ENCODE measurements at regions not wholly inside any gene's neighbourhood (a gene's known extent, or its start where the extent isn't known, plus 50 kb on each side); places are given as distances from the start of the nearest gene placed in this dataset.

GRCh38 chr10:130470973-130471372 is 334.8 kb downstream of the GLRX3 start:
- H3K27me3 Mint-ChIP-seq: peaks cover 0 to 15% (median 7%) of the 10 kb centered on the region in 5 donors
- CTCF ChIA-PET: no interaction called here

GRCh38 chr10:130471486-130471885 is 335.3 kb downstream of the GLRX3 start:
- no peak for DNase-seq
- Mint-ChIP-seq H3K9me3 (peaks cover 6 to 31% (median 15%) of the 10 kb centered on the region in 11 donors), H3K4me1 (peaks cover 0 to 1% (median 0%) of the 10 kb centered on the region in 7 donors), H3K36me3 (no peaks in the 10 kb centered on the region), H3K4me3 (no peak overlapping the region), H3K27me3 (peaks cover 0 to 17% (median 7%) of the 10 kb centered on the region in 5 donors), H3K27ac (no peak overlapping the region)
- Histone ChIP-seq H3K36me3 (ENCODE audit: control insufficient read depth in 2 of 3, insufficient read depth in 3 of 3, low read length in 3 of 3) (no peaks in the 10 kb centered on the region), H3K4me3 (ENCODE audit: low read length) (no peak overlapping the region), H3K27me3 (ENCODE audit: control insufficient read depth in 2 of 2, insufficient read depth in 2 of 2, low read length in 2 of 2) (no peaks in the 10 kb centered on the region), H3K27ac (ENCODE audit: low read depth, low read length) (no peak overlapping the region), H3K4me1 (ENCODE audit: control insufficient read depth in 2 of 2, insufficient read depth in 2 of 2, low read length in 2 of 2) (no peaks in the 10 kb centered on the region), H3K9me3 (ENCODE audit: control insufficient read depth in 2 of 3, low read length in 3 of 3) (peaks cover 0 to 12% (median 0%) of the 10 kb centered on the region in 3 experiments)
- ChIA-PET POLR2A (no interaction called here), CTCF (no interaction called here)
- intact Hi-C loops (cut with micrococcal nuclease): no loop called here
- ATAC-seq: no peak

More at GRCh38 chr10:130470973-130471372, 334.8 kb downstream of the GLRX3 start:
- POLR2A ChIA-PET: no interaction called here
- Histone ChIP-seq H3K27me3 (ENCODE audit: control insufficient read depth in 2 of 2, insufficient read depth in 2 of 2, low read length in 2 of 2) (no peaks in the 10 kb centered on the region), H3K4me3 (ENCODE audit: low read length) (no peak overlapping the region), H3K27ac (ENCODE audit: low read depth, low read length) (no peak overlapping the region), H3K9me3 (ENCODE audit: control insufficient read depth in 2 of 3, low read length in 3 of 3) (peaks cover 0 to 12% (median 0%) of the 10 kb centered on the region in 3 experiments), H3K4me1 (ENCODE audit: control insufficient read depth in 2 of 2, insufficient read depth in 2 of 2, low read length in 2 of 2) (no peaks in the 10 kb centered on the region), H3K36me3 (ENCODE audit: control insufficient read depth in 2 of 3, insufficient read depth in 3 of 3, low read length in 3 of 3) (no peaks in the 10 kb centered on the region)
- intact Hi-C loops (cut with micrococcal nuclease): no loop called here
- DNase-seq (no peak), ATAC-seq (no peak)
- Mint-ChIP-seq H3K4me1 (peaks cover 0 to 1% (median 0%) of the 10 kb centered on the region in 7 donors), H3K4me3 (no peak overlapping the region), H3K36me3 (no peaks in the 10 kb centered on the region), H3K27ac (no peak overlapping the region), H3K9me3 (peaks cover 7 to 31% (median 15%) of the 10 kb centered on the region in 11 donors)

GRCh38 chr10:130472236-130472635 is 336.0 kb downstream of the GLRX3 start:
- Mint-ChIP-seq H3K27me3 (peaks cover 0 to 25% (median 7%) of the 10 kb centered on the region in 5 donors), H3K36me3 (no peaks in the 10 kb centered on the region), H3K27ac (no peak overlapping the region), H3K4me1 (no peaks in the 10 kb centered on the region), H3K4me3 (no peak overlapping the region), H3K9me3 (peaks cover 3 to 25% (median 12%) of the 10 kb centered on the region in 11 donors)
- H3K36me3 ChIP-seq (ENCODE audit: control insufficient read depth in 2 of 3, insufficient read depth in 3 of 3, low read length in 3 of 3): no peaks in the 10 kb centered on the region
- peaks cover 0 to 9% (median 0%) of the 10 kb centered on the region in 3 experiments for H3K9me3 ChIP-seq (ENCODE audit: control insufficient read depth in 2 of 3, low read length in 3 of 3)
- DNase-seq (no peak), ATAC-seq (no peak)
- H3K27ac ChIP-seq (ENCODE audit: low read depth, low read length): no peak overlapping the region
- no peaks in the 10 kb centered on the region for H3K27me3 ChIP-seq (ENCODE audit: control insufficient read depth in 2 of 2, insufficient read depth in 2 of 2, low read length in 2 of 2)
- ChIA-PET POLR2A (no interaction called here), CTCF (no interaction called here)
- H3K4me1 ChIP-seq (ENCODE audit: control insufficient read depth in 2 of 2, insufficient read depth in 2 of 2, low read length in 2 of 2): no peaks in the 10 kb centered on the region
- intact Hi-C loops (cut with micrococcal nuclease): no loop called here
- no peak overlapping the region for H3K4me3 ChIP-seq (ENCODE audit: low read length)

- Mint-ChIP-seq H3K27me3 (peaks cover 0 to 30% (median 2%) of the 10 kb centered on the region in 5 donors), H3K4me3 (no peak overlapping the region), H3K9me3 (peaks cover 0 to 8% (median 2%) of the 10 kb centered on the region in 11 donors), H3K4me1 (no peaks in the 10 kb centered on the region), H3K27ac (no peak overlapping the region), H3K36me3 (no peaks in the 10 kb centered on the region)
- Histone ChIP-seq H3K4me1 (ENCODE audit: control insufficient read depth in 2 of 2, insufficient read depth in 2 of 2, low read length in 2 of 2) (no peaks in the 10 kb centered on the region), H3K4me3 (ENCODE audit: low read length) (no peak overlapping the region), H3K27ac (ENCODE audit: low read depth, low read length) (no peak overlapping the region), H3K9me3 (ENCODE audit: control insufficient read depth in 2 of 3, low read length in 3 of 3) (no peaks in the 10 kb centered on the region), H3K27me3 (ENCODE audit: control insufficient read depth in 2 of 2, insufficient read depth in 2 of 2, low read length in 2 of 2) (no peaks in the 10 kb centered on the region), H3K36me3 (ENCODE audit: control insufficient read depth in 2 of 3, insufficient read depth in 3 of 3, low read length in 3 of 3) (no peaks in the 10 kb centered on the region)
- ChIA-PET POLR2A (no interaction called here), CTCF (no interaction called here)
- ATAC-seq: no peak
- intact Hi-C loops (cut with micrococcal nuclease): no loop called here
- no peak for DNase-seq
Measured at GRCh38 chr10:130474591-130474990, 338.4 kb downstream of the GLRX3 start.

- Histone ChIP-seq H3K36me3 (ENCODE audit: control insufficient read depth in 2 of 3, insufficient read depth in 3 of 3, low read length in 3 of 3) (no peaks in the 10 kb centered on the region), H3K4me3 (ENCODE audit: low read length) (no peak overlapping the region), H3K27me3 (ENCODE audit: control insufficient read depth in 2 of 2, insufficient read depth in 2 of 2, low read length in 2 of 2) (no peaks in the 10 kb centered on the region), H3K27ac (ENCODE audit: low read depth, low read length) (no peak overlapping the region), H3K9me3 (ENCODE audit: control insufficient read depth in 2 of 3, low read length in 3 of 3) (no peaks in the 10 kb centered on the region), H3K4me1 (ENCODE audit: control insufficient read depth in 2 of 2, insufficient read depth in 2 of 2, low read length in 2 of 2) (no peaks in the 10 kb centered on the region)
- ChIA-PET CTCF (no interaction called here), POLR2A (no interaction called here)
- intact Hi-C loops (cut with micrococcal nuclease): no loop called here
- peaks cover 0 to 22% (median 0%) of the 10 kb centered on the region in 5 donors for H3K27me3 Mint-ChIP-seq
- H3K36me3 Mint-ChIP-seq: no peaks in the 10 kb centered on the region
- no peaks in the 10 kb centered on the region for H3K4me1 Mint-ChIP-seq
- peaks cover 0 to 4% (median 0%) of the 10 kb centered on the region in 11 donors for H3K9me3 Mint-ChIP-seq
- DNase-seq: no peak
- H3K4me3 Mint-ChIP-seq: no peak overlapping the region
- no peak for ATAC-seq
- H3K27ac Mint-ChIP-seq: no peak overlapping the region
Measured at GRCh38 chr10:130477360-130477759, 341.2 kb downstream of the GLRX3 start.

- intact Hi-C loops (cut with micrococcal nuclease): no loop called here
- POLR2A ChIA-PET: no interaction called here
- H3K36me3 Mint-ChIP-seq: no peaks in the 10 kb centered on the region
- no peak overlapping the region for H3K27ac ChIP-seq (ENCODE audit: low read depth, low read length)
- no peak overlapping the region for H3K4me3 Mint-ChIP-seq
- DNase-seq: no peak
- peaks cover 0 to 17% (median 0%) of the 10 kb centered on the region in 5 donors for H3K27me3 Mint-ChIP-seq
- H3K9me3 ChIP-seq (ENCODE audit: control insufficient read depth in 2 of 3, low read length in 3 of 3): no peaks in the 10 kb centered on the region
- H3K9me3 Mint-ChIP-seq: peaks cover 0 to 1% (median 0%) of the 10 kb centered on the region in 11 donors
- CTCF ChIA-PET: no interaction called here
- no peak overlapping the region for H3K27ac Mint-ChIP-seq
- H3K4me1 ChIP-seq (ENCODE audit: control insufficient read depth in 2 of 2, insufficient read depth in 2 of 2, low read length in 2 of 2): no peaks in the 10 kb centered on the region
- no peak for ATAC-seq
- H3K36me3 ChIP-seq (ENCODE audit: control insufficient read depth in 2 of 3, insufficient read depth in 3 of 3, low read length in 3 of 3): no peaks in the 10 kb centered on the region
- H3K27me3 ChIP-seq (ENCODE audit: control insufficient read depth in 2 of 2, insufficient read depth in 2 of 2, low read length in 2 of 2): no peaks in the 10 kb centered on the region
- no peaks in the 10 kb centered on the region for H3K4me1 Mint-ChIP-seq
- H3K4me3 ChIP-seq (ENCODE audit: low read length): no peak overlapping the region
Measured at GRCh38 chr10:130479146-130479545, 343.0 kb downstream of the GLRX3 start.

- H3K4me3 ChIP-seq (ENCODE audit: low read length): no peak overlapping the region
- H3K27me3 ChIP-seq (ENCODE audit: control insufficient read depth in 2 of 2, insufficient read depth in 2 of 2, low read length in 2 of 2): no peaks in the 10 kb centered on the region
- H3K27ac ChIP-seq (ENCODE audit: low read depth, low read length): no peak overlapping the region
- H3K9me3 ChIP-seq (ENCODE audit: control insufficient read depth in 2 of 3, low read length in 3 of 3): no peaks in the 10 kb centered on the region
- no peaks in the 10 kb centered on the region for H3K36me3 ChIP-seq (ENCODE audit: control insufficient read depth in 2 of 3, insufficient read depth in 3 of 3, low read length in 3 of 3)
- H3K4me3 Mint-ChIP-seq: no peak overlapping the region
- H3K4me1 Mint-ChIP-seq: no peaks in the 10 kb centered on the region
- DNase-seq (no peak), ATAC-seq (no peak)
- no peak overlapping the region for H3K27ac Mint-ChIP-seq
- intact Hi-C loops (cut with micrococcal nuclease): no loop called here
- peaks cover 0 to 14% (median 0%) of the 10 kb centered on the region in 5 donors for H3K27me3 Mint-ChIP-seq
- POLR2A ChIA-PET: no interaction called here
- no peaks in the 10 kb centered on the region for H3K4me1 ChIP-seq (ENCODE audit: control insufficient read depth in 2 of 2, insufficient read depth in 2 of 2, low read length in 2 of 2)
- H3K36me3 Mint-ChIP-seq: no peaks in the 10 kb centered on the region
- CTCF ChIA-PET: no interaction called here
- peaks cover 0 to 1% (median 0%) of the 10 kb centered on the region in 11 donors for H3K9me3 Mint-ChIP-seq
Measured at GRCh38 chr10:130479926-130480325, 343.7 kb downstream of the GLRX3 start.
